ENCODE measurements at regions not wholly inside any gene's neighbourhood (a gene's known extent, or its start where the extent isn't known, plus 50 kb on each side); places are given as distances from the start of the nearest gene placed in this dataset.

GRCh38 chr20:39775110-39775509 is 813.0 kb downstream of the DHX35 start:
- Histone ChIP-seq H3K9ac (replicated peaks in 1 of 4; ENCODE audit: extremely low read depth in 1 of 4, low read depth in 3 of 4, low read length in 3 of 4) (no peak overlapping the region), H3K4ac (replicated peaks; ENCODE audit: insufficient read length, low read depth, low read length) (no peak overlapping the region), H3K56ac (replicated peaks; ENCODE audit: insufficient read length, low read depth, low read length) (no peak overlapping the region), H3K4me2 (ENCODE audit: insufficient read depth in 1 of 2, low read depth in 2 of 2, low read length in 2 of 2) (no peak overlapping the region), H4K5ac (ENCODE audit: insufficient read length, low read depth, low read length) (no peak overlapping the region), H3K14ac (ENCODE audit: insufficient read length) (no peak overlapping the region), H2BK12ac (ENCODE audit: low read depth, low read length) (no peak overlapping the region), H2AFZ (ENCODE audit: low read length) (no peak overlapping the region), H3K36me3 (ENCODE audit: control insufficient read depth in 2 of 4, insufficient read depth in 4 of 4, low read length in 3 of 4) (no peaks in the 10 kb centered on the region), H3K18ac (ENCODE audit: extremely low read depth, low read length) (no peak overlapping the region), H4K91ac (replicated peaks; ENCODE audit: insufficient read length, low read length) (no peak overlapping the region), H3K27ac (ENCODE audit: low read depth, low read length) (no peak overlapping the region), H3K23me2 (ENCODE audit: low read depth, low read length) (no peaks in the 10 kb centered on the region), H3K9me3 (ENCODE audit: insufficient read depth in 2 of 2, low read depth in 1 of 2, low read length in 1 of 2) (no peaks in the 10 kb centered on the region; a peak in 1 of 4 replicates), H2BK20ac (ENCODE audit: low read length) (no peak overlapping the region), H3K23ac (ENCODE audit: insufficient read length) (no peak overlapping the region), H4K8ac (ENCODE audit: extremely low read depth, insufficient read depth, low read length) (no peak overlapping the region), H3K4me3 (ENCODE audit: extremely low read depth in 1 of 4, insufficient read depth in 2 of 4, low read depth in 3 of 4, low read length in 4 of 4) (no peak overlapping the region), H3K27me3 (replicated peaks in 1 of 4; ENCODE audit: control insufficient read depth in 3 of 4, extremely low read depth in 1 of 4, insufficient read depth in 3 of 4, low read length in 3 of 4) (no peaks in the 10 kb centered on the region), H4K20me1 (replicated peaks in 1 of 2; ENCODE audit: control insufficient read depth in 1 of 2, insufficient read depth in 2 of 2, low read length in 2 of 2) (no peaks in the 10 kb centered on the region), H3K4me1 (replicated peaks in 1 of 4; ENCODE audit: control insufficient read depth in 3 of 4, insufficient read depth in 4 of 4, low read length in 3 of 4) (no peaks in the 10 kb centered on the region), H3K79me2 (ENCODE audit: control insufficient read depth in 1 of 2, insufficient read depth in 2 of 2, low read length in 2 of 2) (no peaks in the 10 kb centered on the region), H2BK15ac (ENCODE audit: low read length) (no peak overlapping the region), H3K79me1 (ENCODE audit: low read depth, low read length) (no peaks in the 10 kb centered on the region), H2BK5ac (ENCODE audit: low read depth, low read length) (no peak overlapping the region), H2AK5ac (ENCODE audit: low read depth, low read length) (no peak overlapping the region), H2BK120ac (replicated peaks; ENCODE audit: low read depth, low read length) (no peak overlapping the region)
- ChIA-PET POLR2A (ENCODE audit: partially characterized antibody) (no interaction called here), CTCF (ENCODE audit: partially characterized antibody) (no interaction called here)
- no peak for TF ChIP-seq CBX8 (IDR thresholded peaks at IDR 0.05; ENCODE audit: borderline replicate concordance, low read depth, low read length)
- TF ChIP-seq GABPA (IDR thresholded peaks at IDR 0.05; ENCODE audit: borderline replicate concordance, insufficient read depth, low read length): no peak
- no peak for TF ChIP-seq EP300 (IDR thresholded peaks at IDR 0.05; ENCODE audit: borderline replicate concordance in 1 of 2, low read depth in 2 of 2, low read length in 2 of 2)
- no peak for TF ChIP-seq RFX5 (IDR thresholded peaks at IDR 0.05; ENCODE audit: borderline replicate concordance, low read depth, low read length)
- no peak for TF ChIP-seq KDM1A (IDR thresholded peaks at IDR 0.05; ENCODE audit: borderline replicate concordance, low read length)
- TF ChIP-seq SIX5 (IDR thresholded peaks at IDR 0.05; ENCODE audit: low read depth, low read length): no peak
- FAIRE-seq (no peak), DNase-seq (ENCODE audit: low read depth in 1 of 2, low spot score in 2 of 2) (no peak)
- WGBS, 2 experiments (ENCODE audit: extremely low coverage in 1 of 2, insufficient coverage in 1 of 2, insufficient read length in 1 of 2, insufficient replicate concordance in 2 of 2, low coverage in 1 of 2, low lambda C conversion rate in 2 of 2, missing lambda C conversion rate in 1 of 2): 87% methylated on average over 3 of the region's 3 CpGs; no CpG with 5 or more reads in 1 of the 2 experiments
